Activated T-cell treated with anti-CD3 and anti-CD28 coated beads, Interleukin-2, amount 50 U/mL, for 4 hours (primary cell): ENCODE measurements at regions not wholly inside any gene's neighbourhood (a gene's known extent, or its start where the extent isn't known, plus 50 kb on each side); places are given as distances from the start of the nearest gene placed in this dataset.

Experiments used
- ATAC-seq, 2 donors: fragments of 200-7000 bp; cut with Tn5 transposase; one replicate each; pipeline ENCODE4 v1.10.0; 2021
- DNase-seq: peaks from one replicate; pipeline ENCODE4 v3.0.0-alpha.2; 2020
- H3K27me3 Mint-ChIP-seq: one replicate; pipeline ENCODE4 v1.8.0; 2021; ENCODE audit warnings: low read depth, mixed read lengths
- H3K36me3 Mint-ChIP-seq: one replicate; pipeline ENCODE4 v1.8.0; 2022; ENCODE audit warnings: mixed read lengths; ENCODE audit not compliant: insufficient read depth
- H3K4me1 Mint-ChIP-seq: one replicate; pipeline ENCODE4 v1.8.0; 2021; ENCODE audit warnings: low read depth, mixed read lengths
- H3K4me3 Mint-ChIP-seq: one replicate; pipeline ENCODE4 v1.8.0; 2021; ENCODE audit warnings: mild to moderate bottlenecking, moderate library complexity, mixed read lengths
- H3K9me3 Mint-ChIP-seq: one replicate; pipeline ENCODE4 v1.8.0; 2021; ENCODE audit warnings: mixed read lengths

DNA sequence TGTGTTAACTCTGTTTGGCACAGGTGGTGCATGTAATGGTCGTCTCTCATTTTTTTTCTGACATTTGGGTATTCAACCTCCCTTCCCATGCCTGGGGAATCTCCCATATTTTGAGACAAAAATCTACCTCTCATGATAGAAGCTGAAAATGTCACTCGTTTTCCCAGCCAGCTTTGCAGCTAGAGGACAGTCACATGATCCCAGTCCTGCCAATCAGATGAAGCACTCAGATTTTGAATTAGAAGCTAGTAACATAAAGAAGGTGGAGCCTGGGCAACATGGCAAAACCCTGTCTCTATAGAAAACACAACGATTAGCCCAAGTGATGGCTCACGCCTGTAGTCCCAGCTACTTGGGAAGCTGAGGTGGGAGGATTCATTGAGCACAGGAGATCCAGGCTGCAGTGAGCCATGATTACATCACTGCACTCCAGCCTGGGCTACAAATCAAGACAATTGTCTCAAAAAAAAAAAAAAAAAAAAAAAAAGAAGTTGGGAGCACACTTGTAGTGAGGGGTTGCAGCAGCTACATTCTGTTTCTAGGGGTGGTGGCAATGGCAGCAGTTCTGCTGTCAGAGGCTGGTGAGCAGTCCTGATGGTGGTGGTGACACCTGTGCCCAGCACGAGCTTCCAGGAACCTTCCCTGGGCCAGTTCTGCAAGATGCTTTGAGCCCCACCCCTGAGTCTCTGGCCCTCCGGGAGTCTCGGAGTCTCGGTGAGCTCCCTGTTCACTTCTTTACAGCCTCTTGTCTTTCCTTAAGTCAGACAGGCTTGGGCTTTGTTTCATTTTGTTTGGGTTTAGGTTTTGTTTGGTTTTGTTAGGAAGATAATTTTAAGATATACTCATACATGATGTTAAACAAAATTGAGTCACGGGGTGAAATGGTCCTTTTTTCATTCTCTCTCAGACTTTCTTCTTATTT lies 94.1 kb upstream of the KCNG1 start:
- H3K36me3 Mint-ChIP-seq = no peaks in the 10 kb centered on the region
- H3K9me3 Mint-ChIP-seq = no peaks in the 10 kb centered on the region
- H3K27me3 Mint-ChIP-seq = peaks cover 34% of the 10 kb centered on the region
- H3K4me3 Mint-ChIP-seq = no peak overlapping the region
- DNase-seq = no peak
- no peak for ATAC-seq
- H3K4me1 Mint-ChIP-seq = no peaks in the 10 kb centered on the region

DNA sequence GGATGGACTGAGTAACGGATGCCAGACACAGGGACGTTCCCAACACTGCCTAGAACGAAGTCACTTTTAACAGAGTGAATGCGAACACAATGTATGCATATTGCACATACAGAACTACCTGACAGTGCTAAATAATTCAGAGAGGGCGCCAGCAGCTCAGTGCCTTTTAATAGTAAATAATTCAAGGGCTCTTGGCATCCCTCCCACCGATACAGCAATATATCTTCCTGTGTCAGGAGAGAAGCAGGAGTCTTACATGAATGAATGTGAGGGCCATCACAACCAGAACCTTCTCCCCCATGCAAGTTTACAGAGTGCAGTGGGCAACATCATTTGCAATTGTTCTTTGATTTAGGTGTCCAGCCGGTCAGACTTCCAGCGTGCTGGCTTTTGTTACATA lies 88.4 kb upstream of the KCNG1 start:
- Mint-ChIP-seq H3K4me3 (no peak overlapping the region), H3K4me1 (no peaks in the 10 kb centered on the region), H3K27me3 (peaks cover 25% of the 10 kb centered on the region), H3K36me3 (no peaks in the 10 kb centered on the region), H3K9me3 (no peaks in the 10 kb centered on the region)
- ATAC-seq (no peak), DNase-seq (no peak)

DNA sequence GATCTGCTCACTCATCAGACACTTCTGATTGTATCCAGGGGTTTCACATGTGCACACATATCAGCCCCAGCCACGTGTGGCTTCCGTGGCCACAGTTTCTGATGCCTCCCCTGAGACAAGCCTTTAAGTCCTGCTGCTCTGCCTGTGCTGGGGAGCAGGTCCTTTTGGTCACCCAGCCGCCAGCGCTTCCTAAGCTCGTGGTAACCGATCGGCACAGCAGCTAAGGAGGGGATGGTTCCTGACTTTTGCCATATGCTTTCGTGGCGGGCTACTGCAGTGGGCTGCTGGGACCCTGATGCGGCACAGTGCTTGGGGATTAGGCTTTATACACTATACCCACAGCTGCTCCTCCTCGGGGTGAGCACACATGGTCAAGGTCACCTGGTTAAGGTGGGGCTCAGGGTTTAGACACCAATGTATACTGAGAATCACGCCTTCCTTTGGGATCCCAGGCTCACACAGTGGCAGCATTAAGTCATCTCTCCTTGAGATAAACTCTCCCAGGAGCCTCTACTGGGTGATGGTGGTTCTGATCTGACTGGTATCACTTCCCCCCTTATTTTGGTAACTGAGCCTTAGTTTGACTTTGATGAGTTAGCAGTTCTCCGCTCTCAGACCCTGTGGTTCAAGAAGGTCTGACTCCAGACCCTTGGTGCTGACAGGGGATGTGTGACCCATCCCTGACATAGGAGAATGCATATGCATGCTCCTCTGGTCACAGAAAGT lies 85.9 kb upstream of the KCNG1 start:
- H3K9me3 Mint-ChIP-seq = no peaks in the 10 kb centered on the region
- H3K4me3 Mint-ChIP-seq = no peak overlapping the region
- no peaks in the 10 kb centered on the region for H3K4me1 Mint-ChIP-seq
- no peaks in the 10 kb centered on the region for H3K36me3 Mint-ChIP-seq
- no peak for DNase-seq
- peaks cover 24% of the 10 kb centered on the region for H3K27me3 Mint-ChIP-seq
- ATAC-seq = no peak

DNA sequence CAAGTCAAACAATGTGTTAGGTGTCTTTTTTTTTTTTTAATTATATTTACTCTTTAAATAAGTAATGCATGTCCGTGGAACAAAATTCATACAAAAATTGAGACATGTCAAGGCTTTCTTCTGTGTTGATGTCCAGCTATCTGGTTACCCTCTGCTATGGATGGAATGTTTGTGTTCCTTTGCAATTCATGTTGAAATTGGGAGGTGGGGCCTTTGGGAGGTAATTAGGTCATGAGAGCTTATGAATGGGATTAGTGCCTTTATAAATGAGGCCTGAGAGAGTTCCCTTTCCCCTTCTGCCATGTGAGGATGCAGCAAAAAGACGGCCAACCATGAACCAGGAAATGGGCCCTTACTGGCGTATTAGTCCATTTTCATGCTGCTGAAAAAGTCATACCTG lies 83.1 kb upstream of the KCNG1 start:
- H3K9me3 Mint-ChIP-seq = no peaks in the 10 kb centered on the region
- no peaks in the 10 kb centered on the region for H3K4me1 Mint-ChIP-seq
- ATAC-seq = no peak
- no peak for DNase-seq
- peaks cover 22% of the 10 kb centered on the region for H3K27me3 Mint-ChIP-seq
- H3K36me3 Mint-ChIP-seq = no peaks in the 10 kb centered on the region
- H3K4me3 Mint-ChIP-seq = no peak overlapping the region

DNA sequence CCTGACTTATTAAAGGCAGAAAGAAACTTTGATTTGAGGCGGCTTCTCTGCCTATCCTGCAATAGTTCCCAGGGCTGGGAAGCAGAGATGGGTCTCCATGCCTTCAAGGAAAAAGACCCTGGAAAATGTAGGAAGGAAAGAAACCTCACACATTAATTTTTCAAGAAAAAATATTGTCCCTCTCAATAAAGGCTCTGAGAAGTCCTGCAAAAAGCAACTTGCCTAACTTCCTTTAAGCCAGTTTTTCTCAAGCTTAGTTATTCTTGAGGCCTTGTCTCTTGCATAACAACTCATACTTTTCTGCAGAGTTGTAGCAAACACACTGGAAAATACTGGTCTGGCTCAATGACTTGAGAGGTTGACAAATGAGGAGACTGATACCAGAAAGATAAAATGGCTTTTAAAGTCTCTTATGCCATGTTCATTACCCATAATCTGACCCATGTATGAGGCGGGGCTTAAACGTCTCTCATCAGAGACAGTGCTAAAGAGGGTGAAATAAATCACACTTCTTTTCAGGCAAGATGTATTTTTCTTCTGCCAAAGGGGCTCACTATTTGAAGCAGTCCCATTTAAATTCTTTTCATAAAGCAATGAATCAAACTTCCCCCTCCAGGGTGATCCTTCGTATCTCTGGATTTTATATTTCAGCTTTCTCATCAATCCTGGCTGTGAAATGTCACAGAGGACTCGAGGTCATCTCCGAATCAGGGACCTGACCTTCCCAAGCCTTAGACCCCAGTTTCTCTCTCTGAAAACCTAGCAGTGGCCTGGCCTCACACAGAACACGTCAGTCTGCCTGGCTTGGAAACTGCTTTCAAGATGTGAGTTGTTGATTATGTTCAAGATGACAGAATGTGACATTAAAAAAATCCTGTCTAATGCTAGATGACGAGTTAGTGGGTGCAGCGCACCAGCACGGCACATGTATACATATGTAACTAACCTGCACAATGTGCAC lies 82.3 kb upstream of the KCNG1 start:
- Mint-ChIP-seq H3K36me3 (no peaks in the 10 kb centered on the region), H3K27me3 (peaks cover 21% of the 10 kb centered on the region), H3K4me1 (no peaks in the 10 kb centered on the region), H3K4me3 (no peak overlapping the region), H3K9me3 (no peaks in the 10 kb centered on the region)
- no peak for ATAC-seq
- DNase-seq = no peak

DNA sequence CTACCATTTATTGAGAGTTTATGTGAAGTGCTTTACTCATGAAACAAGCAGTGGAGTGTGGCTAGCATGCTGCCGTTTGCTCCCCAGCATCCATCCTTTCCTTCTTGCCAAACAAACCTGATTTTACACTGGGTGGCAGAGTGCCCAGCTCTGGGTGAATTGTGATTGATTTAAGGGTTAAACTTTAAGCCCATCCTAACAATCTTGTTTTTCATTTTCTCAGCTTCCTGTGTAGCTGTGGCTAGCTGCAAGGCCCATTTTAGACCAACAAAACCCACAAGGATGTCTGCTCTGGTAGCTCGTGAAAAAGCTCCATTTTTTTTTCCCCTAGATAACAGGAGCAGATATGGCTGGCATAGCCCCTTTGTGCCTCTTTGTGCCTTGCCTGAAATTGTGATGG lies 77.7 kb upstream of the KCNG1 start:
- ATAC-seq (no peak), DNase-seq (no peak)
- H3K36me3 Mint-ChIP-seq = no peaks in the 10 kb centered on the region
- H3K4me1 Mint-ChIP-seq = no peaks in the 10 kb centered on the region
- H3K9me3 Mint-ChIP-seq = no peaks in the 10 kb centered on the region
- peaks cover 29% of the 10 kb centered on the region for H3K27me3 Mint-ChIP-seq
- no peak overlapping the region for H3K4me3 Mint-ChIP-seq

DNA sequence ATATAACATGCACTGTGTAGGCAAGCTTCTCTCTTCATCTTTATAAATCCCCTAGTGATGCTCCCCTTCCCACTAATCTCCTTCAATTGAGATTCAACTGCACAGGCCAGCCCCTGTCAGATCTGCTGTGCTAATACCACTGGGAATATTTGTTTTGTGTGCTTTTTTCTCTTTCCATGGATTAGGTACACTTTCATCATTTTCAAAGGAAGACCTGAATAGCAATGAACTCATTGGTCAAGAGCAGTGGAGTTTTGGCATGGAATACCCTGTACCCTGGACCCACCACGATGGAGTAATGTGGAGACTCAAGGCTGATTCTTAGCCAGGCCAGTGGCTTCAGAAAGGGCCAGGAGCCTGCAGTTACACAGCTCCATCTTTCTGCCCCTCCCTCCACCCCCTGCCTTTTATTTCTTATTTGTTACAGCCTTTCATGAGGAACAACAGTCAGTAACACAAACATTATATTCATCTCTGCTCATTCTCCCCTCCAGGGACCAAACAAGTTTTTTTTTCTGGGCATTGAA lies 75.4 kb upstream of the KCNG1 start:
- no peak for ATAC-seq
- Mint-ChIP-seq H3K4me3 (no peak overlapping the region), H3K27me3 (peaks cover 39% of the 10 kb centered on the region), H3K9me3 (no peaks in the 10 kb centered on the region), H3K36me3 (no peaks in the 10 kb centered on the region), H3K4me1 (no peaks in the 10 kb centered on the region)
- DNase-seq = no peak

DNA sequence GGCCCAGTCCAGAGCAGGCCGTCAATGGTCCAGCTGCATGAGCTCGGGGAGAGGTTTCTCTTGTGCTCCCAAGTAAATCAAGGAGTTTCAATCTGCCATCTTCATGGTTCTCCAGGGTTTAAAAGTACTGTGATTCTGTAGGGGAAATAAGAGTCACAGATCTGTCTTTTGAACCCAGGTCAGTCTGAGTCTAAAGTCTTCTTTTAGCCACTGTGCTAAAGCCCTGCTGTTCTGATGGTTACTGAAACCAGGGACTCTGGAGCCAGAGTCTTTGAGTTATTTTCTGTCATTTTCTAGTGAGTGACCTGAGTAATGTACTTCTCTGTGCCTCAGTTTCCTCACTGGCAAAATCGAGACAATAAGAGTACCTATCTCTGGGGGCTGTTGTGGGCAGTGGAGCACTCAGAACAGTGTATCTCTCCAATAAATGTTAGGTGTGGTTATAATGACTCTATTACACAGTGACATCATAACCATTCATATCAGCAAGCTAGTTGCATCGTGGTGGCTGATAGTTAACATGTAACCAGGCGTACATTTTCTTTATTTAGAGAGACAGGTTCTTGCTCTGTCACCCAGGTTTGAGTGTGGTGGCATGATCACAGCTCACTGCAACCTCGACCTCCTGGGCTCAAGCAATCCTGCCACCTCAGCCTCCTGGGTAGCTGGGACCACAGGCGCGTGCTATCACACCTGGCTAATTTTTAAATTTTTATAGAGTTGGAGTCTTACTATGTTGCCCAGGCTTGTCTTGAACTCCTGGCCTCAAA lies 74.6 kb upstream of the KCNG1 start:
- Mint-ChIP-seq H3K36me3 (no peaks in the 10 kb centered on the region), H3K27me3 (peaks cover 44% of the 10 kb centered on the region), H3K4me1 (no peaks in the 10 kb centered on the region), H3K9me3 (no peaks in the 10 kb centered on the region), H3K4me3 (no peak overlapping the region)
- ATAC-seq (no peak), DNase-seq (no peak)

DNA sequence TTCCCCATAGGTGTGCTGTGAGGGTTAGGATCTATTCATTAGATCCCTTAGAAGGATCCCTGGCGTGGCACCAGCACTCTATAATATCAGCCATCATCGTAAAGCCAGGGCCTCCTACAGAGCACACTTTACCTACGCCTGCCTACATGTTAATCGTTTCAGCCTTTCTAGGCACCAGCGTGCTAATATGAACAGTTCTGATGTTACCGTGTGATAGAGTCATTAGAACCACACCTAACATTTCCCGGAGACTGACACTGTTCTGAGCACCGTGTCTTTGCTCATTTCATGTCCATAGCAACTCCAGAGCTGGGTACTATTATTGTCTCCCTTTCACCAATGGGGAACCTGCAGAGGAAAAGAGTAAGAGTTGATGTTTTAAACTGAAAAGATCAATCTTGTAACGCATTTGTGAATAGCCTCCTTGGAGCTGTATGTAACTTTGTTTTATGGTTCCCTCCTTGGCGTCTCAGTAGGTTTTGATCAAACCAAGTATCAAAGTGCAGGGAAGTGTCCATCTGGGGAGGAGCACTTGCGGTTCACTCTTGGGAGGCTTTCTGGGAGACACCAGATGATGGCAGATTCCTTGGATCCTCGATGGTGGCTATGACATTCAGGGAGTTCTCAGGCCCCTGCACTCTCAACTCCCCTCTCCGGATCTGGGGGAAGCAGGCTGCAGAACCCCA lies 73.8 kb upstream of the KCNG1 start:
- DNase-seq (no peak), ATAC-seq (no peak)
- Mint-ChIP-seq H3K4me1 (peaks cover 4% of the 10 kb centered on the region), H3K36me3 (no peaks in the 10 kb centered on the region), H3K27me3 (peaks cover 49% of the 10 kb centered on the region), H3K4me3 (no peak overlapping the region), H3K9me3 (no peaks in the 10 kb centered on the region)

DNA sequence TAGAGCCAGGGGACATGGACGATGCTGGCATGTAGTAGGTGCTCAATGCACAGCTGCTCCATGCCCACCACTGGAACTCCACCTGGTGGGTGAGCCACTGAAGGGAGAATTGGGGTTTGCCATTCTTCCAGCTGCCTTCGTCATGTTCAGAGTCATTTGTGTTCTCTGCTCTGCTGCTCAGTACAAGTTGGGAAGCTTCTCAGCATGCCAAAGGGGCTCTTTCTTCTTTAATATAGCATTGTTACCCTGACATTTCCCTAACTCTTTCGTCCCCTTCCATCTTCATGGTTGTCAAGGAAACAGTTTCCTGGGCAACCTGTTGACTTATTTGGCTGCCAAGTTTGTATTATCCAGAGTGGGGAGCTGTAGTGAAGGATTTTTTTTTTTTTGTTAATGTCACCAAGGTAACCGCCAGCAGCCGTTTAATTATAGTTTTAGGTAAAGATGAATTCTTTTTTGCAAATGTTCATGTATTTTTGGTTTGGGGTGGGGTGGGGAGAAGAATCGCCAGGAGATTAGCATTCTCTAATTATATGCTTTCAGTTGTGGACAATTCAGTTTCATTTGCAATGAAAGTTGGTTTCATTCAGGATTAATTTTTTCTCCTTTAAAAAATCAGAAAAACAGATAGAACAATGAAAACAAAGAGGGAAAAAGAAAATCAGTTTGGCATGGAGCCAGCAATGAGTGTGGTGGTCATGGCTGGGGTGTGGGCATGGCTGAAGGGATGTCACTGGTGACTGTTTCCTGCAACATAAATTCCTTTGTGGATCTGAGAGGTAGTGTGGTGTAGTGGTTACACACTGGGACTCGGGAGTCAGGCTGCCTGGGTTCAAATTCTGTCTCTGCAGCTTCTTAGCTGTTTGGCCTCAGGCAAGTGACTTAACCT lies 73.0 kb upstream of the KCNG1 start:
- Mint-ChIP-seq H3K27me3 (peaks cover 54% of the 10 kb centered on the region), H3K9me3 (no peaks in the 10 kb centered on the region), H3K36me3 (no peaks in the 10 kb centered on the region), H3K4me1 (peaks cover 7% of the 10 kb centered on the region), H3K4me3 (no peak overlapping the region)
- no peak for ATAC-seq
- no peak for DNase-seq

DNA sequence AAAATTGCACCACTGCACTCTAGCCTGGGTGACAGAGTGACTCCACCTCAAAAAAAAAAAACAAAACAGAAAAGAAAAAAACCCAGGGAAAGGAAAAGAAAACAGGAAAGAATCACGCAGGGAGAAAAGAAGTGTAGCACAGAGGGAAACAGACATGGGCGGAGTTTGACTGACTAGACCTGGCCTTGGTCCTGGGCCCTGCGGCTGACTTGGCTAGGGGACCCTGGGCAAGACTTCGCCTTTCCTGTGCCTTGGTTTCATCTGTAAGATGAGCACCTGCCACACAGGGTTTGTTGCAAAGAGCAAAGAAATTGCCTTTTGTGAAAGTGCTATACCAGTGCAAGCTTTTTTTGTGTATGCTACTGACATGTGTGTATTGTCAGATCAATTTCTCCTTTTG lies 71.3 kb upstream of the KCNG1 start:
- Mint-ChIP-seq H3K36me3 (no peaks in the 10 kb centered on the region), H3K9me3 (no peaks in the 10 kb centered on the region), H3K4me3 (no peak overlapping the region), H3K27me3 (peaks cover 58% of the 10 kb centered on the region), H3K4me1 (peaks cover 7% of the 10 kb centered on the region)
- DNase-seq (no peak), ATAC-seq (no peak)

DNA sequence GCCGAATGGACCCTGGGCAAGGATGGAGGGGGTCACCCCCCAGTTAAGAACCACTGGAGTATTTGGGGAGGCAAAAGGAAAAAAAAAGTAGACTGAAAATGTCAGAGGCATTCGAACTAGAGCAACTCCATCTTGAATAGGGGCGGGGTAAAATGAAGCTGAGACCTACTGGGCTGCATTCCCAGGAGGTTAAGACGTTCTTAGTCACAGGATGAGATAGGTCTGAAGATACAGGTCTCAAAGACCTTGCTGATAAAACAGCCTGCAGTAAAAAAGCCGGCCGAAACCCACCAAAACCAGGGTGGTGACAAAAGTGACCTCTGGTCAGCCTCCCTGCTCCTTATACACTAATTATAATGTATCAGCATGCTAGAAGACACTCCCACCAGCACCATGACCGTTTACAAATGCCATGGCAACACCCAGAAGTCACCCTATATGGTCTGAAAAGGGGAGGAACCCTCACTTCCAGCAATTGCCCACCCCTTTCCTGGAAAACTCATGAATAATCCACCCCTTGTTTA lies 70.4 kb upstream of the KCNG1 start:
- Mint-ChIP-seq H3K36me3 (no peaks in the 10 kb centered on the region), H3K4me1 (peaks cover 7% of the 10 kb centered on the region), H3K4me3 (no peak overlapping the region), H3K27me3 (peaks cover 63% of the 10 kb centered on the region), H3K9me3 (no peaks in the 10 kb centered on the region)
- ATAC-seq (no peak), DNase-seq (no peak)
